A549 (cell line): ENCODE measurements at regions not wholly inside any gene's neighbourhood (a gene's known extent, or its start where the extent isn't known, plus 50 kb on each side); places are given as distances from the start of the nearest gene placed in this dataset.

Experiments
- RAD21 ChIP-seq, 2 experiments: fragments of >200 bp in 1 of 2; sonication (Bioruptor Twin) in 1 of 2; formaldehyde crosslinking in 1 of 2; IDR thresholded peaks in 1 of 2; conservative IDR thresholded peaks in 1 of 2; 2 replicates in 1 of 2; 3 replicates in 1 of 2; pipeline ENCODE4 v1.6.1; 2012 to 2018; ENCODE audit warnings: inconsistent platforms in 1 of 2
- RNF2 ChIP-seq: fragments of 200-600 bp; sonication (generic); IDR thresholded peaks from 2 replicates; pipeline ENCODE4 v1.6.1; 2016; ENCODE audit warnings: low read depth, mild to moderate bottlenecking, antibody characterized with exemption, moderate library complexity, borderline replicate concordance
- TF ChIP-seq, protein P1 (sequence below): fragments of >200 bp; sonication (Bioruptor Twin); formaldehyde crosslinking; IDR thresholded peaks from 3 replicates; pipeline ENCODE4 v1.5.1; 2016
- TF ChIP-seq, protein P2 (sequence below): fragments of 450-650 bp; IDR thresholded peaks from 2 replicates; pipeline ENCODE4 v1.6.1; 2014; ENCODE audit warnings: antibody characterized with exemption

DNA sequence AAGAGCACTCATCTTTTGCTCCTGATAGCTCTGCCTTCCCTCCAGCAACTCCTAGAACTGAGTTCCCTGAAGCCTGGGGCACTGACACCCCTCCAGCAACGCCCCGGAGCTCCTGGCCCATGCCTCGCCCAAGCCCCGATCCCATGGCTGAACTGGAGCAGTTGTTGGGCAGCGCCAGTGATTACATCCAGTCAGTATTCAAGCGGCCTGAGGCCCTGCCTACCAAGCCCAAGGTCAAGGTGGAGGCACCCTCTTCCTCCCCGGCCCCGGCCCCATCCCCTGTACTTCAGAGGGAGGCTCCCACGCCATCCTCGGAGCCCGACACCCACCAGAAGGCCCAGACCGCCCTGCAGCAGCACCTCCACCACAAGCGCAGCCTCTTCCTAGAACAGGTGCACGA lies 62.4 kb downstream of the TET3 start:
- TF ChIP-seq, protein P1, sequence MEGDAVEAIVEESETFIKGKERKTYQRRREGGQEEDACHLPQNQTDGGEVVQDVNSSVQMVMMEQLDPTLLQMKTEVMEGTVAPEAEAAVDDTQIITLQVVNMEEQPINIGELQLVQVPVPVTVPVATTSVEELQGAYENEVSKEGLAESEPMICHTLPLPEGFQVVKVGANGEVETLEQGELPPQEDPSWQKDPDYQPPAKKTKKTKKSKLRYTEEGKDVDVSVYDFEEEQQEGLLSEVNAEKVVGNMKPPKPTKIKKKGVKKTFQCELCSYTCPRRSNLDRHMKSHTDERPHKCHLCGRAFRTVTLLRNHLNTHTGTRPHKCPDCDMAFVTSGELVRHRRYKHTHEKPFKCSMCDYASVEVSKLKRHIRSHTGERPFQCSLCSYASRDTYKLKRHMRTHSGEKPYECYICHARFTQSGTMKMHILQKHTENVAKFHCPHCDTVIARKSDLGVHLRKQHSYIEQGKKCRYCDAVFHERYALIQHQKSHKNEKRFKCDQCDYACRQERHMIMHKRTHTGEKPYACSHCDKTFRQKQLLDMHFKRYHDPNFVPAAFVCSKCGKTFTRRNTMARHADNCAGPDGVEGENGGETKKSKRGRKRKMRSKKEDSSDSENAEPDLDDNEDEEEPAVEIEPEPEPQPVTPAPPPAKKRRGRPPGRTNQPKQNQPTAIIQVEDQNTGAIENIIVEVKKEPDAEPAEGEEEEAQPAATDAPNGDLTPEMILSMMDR: no peak
- TF ChIP-seq RAD21 (conservative IDR thresholded peaks at IDR 0.05 in 1 of 2, IDR thresholded peaks at IDR 0.05 in 1 of 2): no peak
- TF ChIP-seq, protein P2, sequence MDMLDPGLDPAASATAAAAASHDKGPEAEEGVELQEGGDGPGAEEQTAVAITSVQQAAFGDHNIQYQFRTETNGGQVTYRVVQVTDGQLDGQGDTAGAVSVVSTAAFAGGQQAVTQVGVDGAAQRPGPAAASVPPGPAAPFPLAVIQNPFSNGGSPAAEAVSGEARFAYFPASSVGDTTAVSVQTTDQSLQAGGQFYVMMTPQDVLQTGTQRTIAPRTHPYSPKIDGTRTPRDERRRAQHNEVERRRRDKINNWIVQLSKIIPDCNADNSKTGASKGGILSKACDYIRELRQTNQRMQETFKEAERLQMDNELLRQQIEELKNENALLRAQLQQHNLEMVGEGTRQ: no peak
- TF ChIP-seq RNF2: no peak
